Effector memory CD8-positive, alpha-beta T cell (primary cell): ENCODE measurements at regions not wholly inside any gene's neighbourhood (a gene's known extent, or its start where the extent isn't known, plus 50 kb on each side); places are given as distances from the start of the nearest gene placed in this dataset.

Experiments used
- ATAC-seq: fragments of 150-1000 bp; cut with Tn5 transposase; replicated peaks from 2 replicates; pipeline ENCODE4 v1.10.0; 2021; ENCODE audit warnings: mild to moderate bottlenecking, moderate library complexity
- DNase-seq, 3 experiments: peaks; one replicate each; pipeline ENCODE4 v3.0.0; 2021
- H3K27ac Mint-ChIP-seq, 2 donors: one replicate each; pipeline ENCODE4 v1.8.0; 2022; ENCODE audit warnings: mild to moderate bottlenecking in 2 of 2, mixed read lengths in 2 of 2, moderate library complexity in 2 of 2
- H3K27me3 Mint-ChIP-seq, 2 donors: one replicate each; pipeline ENCODE4 v1.8.0; 2022; ENCODE audit warnings: mixed read lengths in 2 of 2
- H3K36me3 Mint-ChIP-seq: one replicate; pipeline ENCODE4 v1.8.0; 2022; ENCODE audit warnings: mild to moderate bottlenecking, moderate library complexity, mixed read lengths; ENCODE audit not compliant: insufficient read depth
- H3K4me1 Mint-ChIP-seq, 2 donors: one replicate each; pipeline ENCODE4 v1.8.0; 2022; ENCODE audit warnings: low read depth in 2 of 2, mixed read lengths in 2 of 2
- H3K4me3 Mint-ChIP-seq, 2 donors: one replicate each; pipeline ENCODE4 v1.8.0; 2022; ENCODE audit warnings: mild to moderate bottlenecking in 2 of 2, mixed read lengths in 2 of 2, moderate library complexity in 2 of 2
- H3K9me3 Mint-ChIP-seq, 2 donors: one replicate each; pipeline ENCODE4 v1.8.0; 2022; ENCODE audit warnings: mixed read lengths in 2 of 2

- H3K9me3 Mint-ChIP-seq: peaks cover 2 to 6% of the 10 kb centered on the region in 2 donors
- no peak for DNase-seq
- no peak overlapping the region for H3K4me3 Mint-ChIP-seq
- no peak for ATAC-seq
- no peaks in the 10 kb centered on the region for H3K36me3 Mint-ChIP-seq
- no peaks in the 10 kb centered on the region for H3K27me3 Mint-ChIP-seq
- H3K27ac Mint-ChIP-seq: no peak overlapping the region
- H3K4me1 Mint-ChIP-seq: no peaks in the 10 kb centered on the region
Observed at GRCh38 chr2:16860627-16861026, 195.0 kb upstream of the CYRIA start.

GRCh38 chr2:16855183-16855582, 189.5 kb upstream of the CYRIA start:
- ATAC-seq (no peak), DNase-seq (no peak)
- no peaks in the 10 kb centered on the region for H3K27me3 Mint-ChIP-seq
- H3K36me3 Mint-ChIP-seq: no peaks in the 10 kb centered on the region
- no peak overlapping the region for H3K27ac Mint-ChIP-seq
- H3K9me3 Mint-ChIP-seq: no peaks in the 10 kb centered on the region
- H3K4me1 Mint-ChIP-seq: no peaks in the 10 kb centered on the region
- H3K4me3 Mint-ChIP-seq: no peak overlapping the region

- ATAC-seq: no peak
- no peaks in the 10 kb centered on the region for H3K27me3 Mint-ChIP-seq
- no peak for DNase-seq
- no peak overlapping the region for H3K4me3 Mint-ChIP-seq
- H3K9me3 Mint-ChIP-seq: no peaks in the 10 kb centered on the region
- no peak overlapping the region for H3K27ac Mint-ChIP-seq
- no peaks in the 10 kb centered on the region for H3K4me1 Mint-ChIP-seq
- H3K36me3 Mint-ChIP-seq: no peaks in the 10 kb centered on the region
Observed at GRCh38 chr2:16853088-16853487, 187.5 kb upstream of the CYRIA start.

- H3K9me3 Mint-ChIP-seq: no peaks in the 10 kb centered on the region
- no peak overlapping the region for H3K27ac Mint-ChIP-seq
- no peaks in the 10 kb centered on the region for H3K27me3 Mint-ChIP-seq
- no peak for ATAC-seq
- H3K36me3 Mint-ChIP-seq: no peaks in the 10 kb centered on the region
- H3K4me3 Mint-ChIP-seq: no peak overlapping the region
- H3K4me1 Mint-ChIP-seq: no peaks in the 10 kb centered on the region
- no peak for DNase-seq
Observed at GRCh38 chr2:16852651-16853050, 187.0 kb upstream of the CYRIA start.

- H3K4me1 Mint-ChIP-seq: no peaks in the 10 kb centered on the region
- DNase-seq (no peak), ATAC-seq (no peak)
- no peaks in the 10 kb centered on the region for H3K27me3 Mint-ChIP-seq
- peaks cover 0 to 3% of the 10 kb centered on the region in 2 donors for H3K9me3 Mint-ChIP-seq
- no peak overlapping the region for H3K27ac Mint-ChIP-seq
- H3K4me3 Mint-ChIP-seq: no peak overlapping the region
- peaks cover 1% of the 10 kb centered on the region for H3K36me3 Mint-ChIP-seq
Observed at GRCh38 chr2:16851126-16851525, 185.5 kb upstream of the CYRIA start.

GRCh38 chr2:16840496-16841172, 175.0 kb upstream of the CYRIA start:
- H3K36me3 Mint-ChIP-seq: no peaks in the 10 kb centered on the region
- no peaks in the 10 kb centered on the region for H3K4me1 Mint-ChIP-seq
- H3K27me3 Mint-ChIP-seq: no peaks in the 10 kb centered on the region
- H3K4me3 Mint-ChIP-seq: no peak overlapping the region
- no peak overlapping the region for H3K27ac Mint-ChIP-seq
- peaks cover 2 to 22% of the 10 kb centered on the region in 2 donors for H3K9me3 Mint-ChIP-seq
- DNase-seq (no peak), ATAC-seq (no peak)

GRCh38 chr2:16832910-16833309, 167.3 kb upstream of the CYRIA start:
- Mint-ChIP-seq H3K4me3 (no peak overlapping the region), H3K36me3 (no peaks in the 10 kb centered on the region), H3K4me1 (no peaks in the 10 kb centered on the region), H3K27ac (no peak overlapping the region), H3K27me3 (no peaks in the 10 kb centered on the region), H3K9me3 (no peaks in the 10 kb centered on the region)
- ATAC-seq: no peak
- DNase-seq: no peak

GRCh38 chr2:16828828-16829160, 163.2 kb upstream of the CYRIA start:
- Mint-ChIP-seq H3K9me3 (no peaks in the 10 kb centered on the region), H3K27me3 (no peaks in the 10 kb centered on the region), H3K36me3 (no peaks in the 10 kb centered on the region), H3K27ac (no peak overlapping the region), H3K4me3 (no peak overlapping the region), H3K4me1 (no peaks in the 10 kb centered on the region)
- DNase-seq (no peak), ATAC-seq (no peak)

GRCh38 chr2:16828044-16828827, 162.6 kb upstream of the CYRIA start:
- no peaks in the 10 kb centered on the region for H3K27me3 Mint-ChIP-seq
- no peak overlapping the region for H3K27ac Mint-ChIP-seq
- ATAC-seq: no peak
- no peaks in the 10 kb centered on the region for H3K4me1 Mint-ChIP-seq
- no peak for DNase-seq
- H3K4me3 Mint-ChIP-seq: no peak overlapping the region
- no peaks in the 10 kb centered on the region for H3K36me3 Mint-ChIP-seq
- H3K9me3 Mint-ChIP-seq: no peaks in the 10 kb centered on the region

GRCh38 chr2:16824472-16824871, 158.8 kb upstream of the CYRIA start:
- ATAC-seq (no peak), DNase-seq (no peak)
- Mint-ChIP-seq H3K36me3 (no peaks in the 10 kb centered on the region), H3K4me1 (no peaks in the 10 kb centered on the region), H3K9me3 (no peaks in the 10 kb centered on the region), H3K27me3 (no peaks in the 10 kb centered on the region), H3K4me3 (no peak overlapping the region), H3K27ac (no peak overlapping the region)

- Mint-ChIP-seq H3K27ac (no peak overlapping the region), H3K27me3 (no peaks in the 10 kb centered on the region), H3K4me1 (no peaks in the 10 kb centered on the region), H3K9me3 (no peaks in the 10 kb centered on the region), H3K4me3 (no peak overlapping the region), H3K36me3 (no peaks in the 10 kb centered on the region)
- ATAC-seq (no peak), DNase-seq (no peak)
Observed at GRCh38 chr2:16821692-16822091, 156.1 kb upstream of the CYRIA start.

- Mint-ChIP-seq H3K9me3 (no peaks in the 10 kb centered on the region), H3K4me1 (no peaks in the 10 kb centered on the region), H3K36me3 (no peaks in the 10 kb centered on the region), H3K27me3 (no peaks in the 10 kb centered on the region), H3K27ac (no peak overlapping the region), H3K4me3 (no peak overlapping the region)
- ATAC-seq: no peak
- DNase-seq: no peak
Observed at GRCh38 chr2:16818203-16818556, 152.5 kb upstream of the CYRIA start.

- Mint-ChIP-seq H3K27me3 (no peaks in the 10 kb centered on the region), H3K36me3 (no peaks in the 10 kb centered on the region), H3K4me1 (no peaks in the 10 kb centered on the region), H3K9me3 (no peaks in the 10 kb centered on the region), H3K27ac (no peak overlapping the region), H3K4me3 (no peak overlapping the region)
- ATAC-seq (no peak), DNase-seq (no peak)
Observed at GRCh38 chr2:16817305-16818202, 151.9 kb upstream of the CYRIA start.

- no peak for DNase-seq
- no peak overlapping the region for H3K4me3 Mint-ChIP-seq
- no peak for ATAC-seq
- H3K4me1 Mint-ChIP-seq: no peaks in the 10 kb centered on the region
- no peaks in the 10 kb centered on the region for H3K9me3 Mint-ChIP-seq
- H3K27ac Mint-ChIP-seq: no peak overlapping the region
- H3K36me3 Mint-ChIP-seq: no peaks in the 10 kb centered on the region
- no peaks in the 10 kb centered on the region for H3K27me3 Mint-ChIP-seq
Observed at GRCh38 chr2:16816522-16816921, 150.9 kb upstream of the CYRIA start.
